ENCODE measurements at regions not wholly inside any gene's neighbourhood (a gene's known extent, or its start where the extent isn't known, plus 50 kb on each side); places are given as distances from the start of the nearest gene placed in this dataset.

GRCh38 chr6:104256646-104257045 lies 603.1 kb downstream of the HACE1 start:
- H2AK5ac ChIP-seq (ENCODE audit: low read depth, low read length), result no peak overlapping the region
- no peak overlapping the region for H3K56ac ChIP-seq (replicated peaks; ENCODE audit: insufficient read length, low read depth, low read length)
- no peak for DNase-seq (ENCODE audit: low read depth in 1 of 2, low spot score in 2 of 2)
- no peak overlapping the region for H2BK120ac ChIP-seq (replicated peaks; ENCODE audit: low read depth, low read length)
- no peaks in the 10 kb centered on the region for H3K36me3 ChIP-seq (ENCODE audit: control insufficient read depth in 2 of 4, insufficient read depth in 4 of 4, low read length in 3 of 4)
- H3K79me1 ChIP-seq (ENCODE audit: low read depth, low read length), result no peaks in the 10 kb centered on the region
- no peak overlapping the region for H4K5ac ChIP-seq (ENCODE audit: insufficient read length, low read depth, low read length)
- H3K4me3 ChIP-seq (ENCODE audit: extremely low read depth in 1 of 4, insufficient read depth in 2 of 4, low read depth in 3 of 4, low read length in 4 of 4), result no peak overlapping the region
- H3K9ac ChIP-seq (replicated peaks in 1 of 4; ENCODE audit: extremely low read depth in 1 of 4, low read depth in 3 of 4, low read length in 3 of 4), result no peak overlapping the region
- POLR2A ChIA-PET (ENCODE audit: partially characterized antibody), result no interaction called here
- no peak overlapping the region for H3K4me2 ChIP-seq (ENCODE audit: insufficient read depth in 1 of 2, low read depth in 2 of 2, low read length in 2 of 2)
- no peaks in the 10 kb centered on the region for H3K27me3 ChIP-seq (replicated peaks in 1 of 4; ENCODE audit: control insufficient read depth in 3 of 4, extremely low read depth in 1 of 4, insufficient read depth in 3 of 4, low read length in 3 of 4)
- H3K79me2 ChIP-seq (ENCODE audit: control insufficient read depth in 1 of 2, insufficient read depth in 2 of 2, low read length in 2 of 2), result no peaks in the 10 kb centered on the region
- H2BK15ac ChIP-seq (ENCODE audit: low read length), result no peak overlapping the region
- H3K14ac ChIP-seq (ENCODE audit: insufficient read length), result no peak overlapping the region
- H4K91ac ChIP-seq (replicated peaks; ENCODE audit: insufficient read length, low read length), result no peak overlapping the region
- H3K4ac ChIP-seq (replicated peaks; ENCODE audit: insufficient read length, low read depth, low read length), result no peak overlapping the region
- no peak for FAIRE-seq
- no peak overlapping the region for H2BK12ac ChIP-seq (ENCODE audit: low read depth, low read length)
- no peaks in the 10 kb centered on the region for H3K4me1 ChIP-seq (replicated peaks in 1 of 4; ENCODE audit: control insufficient read depth in 3 of 4, insufficient read depth in 4 of 4, low read length in 3 of 4)
- 90% methylated on average over 3 of the region's 3 CpGs; no CpG with 5 or more reads in 1 of the 2 experiments for WGBS, 2 experiments (ENCODE audit: extremely low coverage in 1 of 2, insufficient coverage in 1 of 2, insufficient read length in 1 of 2, insufficient replicate concordance in 2 of 2, low coverage in 1 of 2, low lambda C conversion rate in 2 of 2, missing lambda C conversion rate in 1 of 2)
- no peak overlapping the region for H3K18ac ChIP-seq (ENCODE audit: extremely low read depth, low read length)
- H2BK20ac ChIP-seq (ENCODE audit: low read length), result no peak overlapping the region
- peak overlapping the region; percentile 45; the same call in 1 of the 2 replicates for H2AFZ ChIP-seq (ENCODE audit: low read length)
- no peak overlapping the region for H4K8ac ChIP-seq (ENCODE audit: extremely low read depth, insufficient read depth, low read length)
- CTCF ChIA-PET (ENCODE audit: partially characterized antibody), result no interaction called here
- H2BK5ac ChIP-seq (ENCODE audit: low read depth, low read length), result no peak overlapping the region
- H3K27ac ChIP-seq (ENCODE audit: low read depth, low read length), result no peak overlapping the region
- no peaks in the 10 kb centered on the region for H4K20me1 ChIP-seq (replicated peaks in 1 of 2; ENCODE audit: control insufficient read depth in 1 of 2, insufficient read depth in 2 of 2, low read length in 2 of 2)
- no peaks in the 10 kb centered on the region for H3K23me2 ChIP-seq (ENCODE audit: low read depth, low read length)
- no peak overlapping the region for H3K23ac ChIP-seq (ENCODE audit: insufficient read length)
- TF ChIP-seq CTBP2 (IDR thresholded peaks at IDR 0.05; ENCODE audit: borderline replicate concordance, insufficient read depth, insufficient read length, low read length), result no peak
- H3K9me3 ChIP-seq (ENCODE audit: insufficient read depth in 2 of 2, low read depth in 1 of 2, low read length in 1 of 2), result no peaks in the 10 kb centered on the region

All from H1 (cell line).